ENCODE measurements at regions not wholly inside any gene's neighbourhood (a gene's known extent, or its start where the extent isn't known, plus 50 kb on each side); places are given as distances from the start of the nearest gene placed in this dataset.
"Not testable (repeated sequence)": the region's sequence is repeated elsewhere in the genome, so short reads cannot be mapped to it uniquely, and the experiment has no call there.

DNA sequence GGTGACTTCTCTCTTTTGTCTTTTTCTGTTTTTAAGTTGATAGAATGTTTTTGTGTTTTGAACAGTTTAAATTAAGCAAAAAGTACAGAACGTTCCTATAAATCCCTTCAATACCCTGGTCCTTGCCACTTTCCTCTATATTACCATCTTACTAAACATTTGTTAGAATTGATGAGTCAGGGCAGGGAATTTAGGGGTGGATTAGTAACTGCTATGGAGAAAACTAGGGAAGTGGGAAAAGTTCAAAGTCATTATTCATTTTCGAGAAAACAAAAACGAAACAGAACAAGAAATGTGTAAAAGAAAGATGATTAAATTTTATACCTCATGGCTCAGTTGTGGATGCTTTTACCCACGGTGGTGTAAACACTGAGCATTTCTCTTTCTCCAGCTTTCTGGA is 240.4 kb upstream of the SULF2 start:
- no peak for DNase-seq

- no peak for DNase-seq
These were observed 239.8 kb upstream of the SULF2 start for GRCh38 chr20:48025051-48025515.

DNA sequence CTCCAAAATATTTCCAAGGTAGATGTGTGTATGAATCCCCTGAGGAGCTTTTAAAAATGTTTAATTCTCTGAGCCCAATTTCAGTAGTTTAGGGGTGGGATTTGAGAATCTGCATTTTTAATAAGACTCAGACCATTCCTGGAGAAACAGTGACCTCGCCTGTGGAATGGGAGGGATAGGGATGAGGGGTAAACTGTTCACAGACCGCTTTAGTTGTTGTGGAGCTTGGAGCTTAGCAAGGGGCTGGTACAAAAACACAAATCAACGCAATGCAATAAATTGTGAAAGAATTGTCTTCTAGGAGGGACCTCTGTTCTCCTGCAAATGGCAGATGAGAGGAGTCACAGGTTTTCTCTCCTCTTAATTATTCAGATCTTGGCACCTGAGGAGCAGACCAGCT is 239.3 kb upstream of the SULF2 start:
- no peak for DNase-seq

GRCh38 chr20:48020696-48021095 is 235.4 kb upstream of the SULF2 start:
- DNase-seq = not testable (repeated sequence)

- DNase-seq = no peak
These were observed 234.7 kb upstream of the SULF2 start for GRCh38 chr20:48019940-48020339.

GRCh38 chr20:48019496-48019895 is 234.2 kb upstream of the SULF2 start:
- no peak for DNase-seq

DNA sequence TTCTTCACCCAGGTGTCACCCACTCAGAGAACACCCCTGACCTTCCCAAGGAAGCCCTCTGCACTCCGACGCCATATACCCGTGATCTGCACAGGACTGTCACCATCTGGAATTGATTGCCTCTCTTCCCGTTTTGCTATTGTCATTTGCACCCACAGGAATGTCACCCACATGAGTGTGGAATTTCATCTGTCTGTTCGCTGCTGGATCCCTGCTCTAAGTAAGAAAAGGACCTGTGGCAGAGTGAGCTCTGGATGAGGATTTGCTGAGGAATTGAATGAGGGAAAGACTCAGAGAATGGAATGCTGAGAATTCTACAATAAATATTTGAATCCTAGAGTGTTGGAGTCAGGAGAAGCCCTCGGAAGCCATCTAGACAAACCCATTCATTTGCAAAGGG is 233.6 kb upstream of the SULF2 start:
- DNase-seq = not testable (repeated sequence)

- DNase-seq = no peak
These were observed 232.7 kb upstream of the SULF2 start for GRCh38 chr20:48017992-48018391.

DNA sequence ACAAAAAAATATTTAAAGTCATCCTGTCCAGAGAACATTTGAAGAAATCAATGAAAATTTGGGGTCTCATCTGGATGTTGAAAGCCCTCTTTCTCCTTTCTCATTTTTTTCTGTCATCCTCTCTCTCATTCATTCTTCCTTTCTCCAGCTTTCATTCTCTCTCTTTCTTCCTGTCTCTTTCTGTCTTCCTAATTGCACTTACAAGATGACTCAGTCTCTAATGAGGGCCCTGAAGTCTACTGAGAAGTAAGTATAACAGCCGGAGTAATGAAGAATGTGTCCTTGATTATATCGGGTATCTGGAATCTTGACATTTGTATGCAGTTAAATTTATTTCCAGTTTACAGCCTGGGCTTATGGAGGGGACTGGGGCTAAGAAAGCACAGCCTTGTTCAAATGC is 232.2 kb upstream of the SULF2 start:
- DNase-seq = no peak

- DNase-seq = no peak
These were observed 230.9 kb upstream of the SULF2 start for GRCh38 chr20:48015943-48016723.

DNA sequence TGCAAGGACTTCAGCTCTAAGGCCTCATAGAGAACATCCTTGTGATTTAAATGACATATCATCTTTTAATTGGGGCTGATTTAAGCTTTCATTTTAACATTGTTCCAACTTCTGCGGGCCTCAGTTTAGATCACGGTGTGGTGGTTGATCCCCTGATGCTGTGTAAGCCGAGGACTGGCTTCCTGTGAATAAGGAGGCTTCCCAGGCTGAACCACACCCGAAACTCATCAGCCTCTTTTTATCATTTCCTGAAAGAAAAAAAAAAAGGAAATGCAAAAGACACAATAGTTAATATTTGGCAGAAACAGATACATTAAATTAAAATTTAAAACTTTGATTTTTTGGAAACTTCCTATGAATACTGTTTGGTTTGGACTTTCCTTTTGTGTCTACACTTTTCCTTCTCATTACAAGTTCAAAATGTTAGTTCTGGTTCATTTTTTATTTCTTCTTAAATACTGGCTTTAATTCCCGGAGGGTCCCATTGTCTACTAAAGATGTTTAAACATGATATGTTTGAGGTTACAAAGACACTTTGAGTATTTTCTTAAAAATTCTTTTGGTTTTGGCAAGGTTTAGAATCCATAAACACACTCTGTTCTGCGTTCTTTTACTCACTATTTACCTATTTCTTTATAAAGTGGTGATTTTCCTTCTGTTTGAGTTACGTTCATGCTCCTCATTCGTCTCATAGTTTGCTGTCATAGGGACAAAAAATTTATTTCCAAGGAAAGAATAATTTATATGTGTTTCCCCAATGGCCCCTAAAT is 230.0 kb upstream of the SULF2 start:
- DNase-seq = no peak

- DNase-seq = no peak
These were observed 227.2 kb upstream of the SULF2 start for GRCh38 chr20:48012401-48012974.

DNA sequence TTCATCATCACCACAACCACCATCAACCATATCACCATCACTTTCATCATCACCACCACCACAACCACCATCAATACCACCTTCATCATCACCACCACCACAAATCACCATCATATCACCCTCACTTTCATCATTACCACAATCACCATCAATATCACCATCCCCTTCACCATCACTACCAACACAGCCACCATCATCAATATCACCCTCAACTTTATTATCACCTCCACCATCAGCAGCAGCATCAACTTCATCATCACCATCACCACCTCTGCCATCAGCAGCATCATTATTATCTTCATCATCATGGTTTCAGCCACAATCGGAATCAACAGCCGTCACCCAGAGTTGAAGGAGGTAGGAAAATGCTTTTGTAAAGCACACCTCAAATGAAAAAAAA is 225.7 kb upstream of the SULF2 start:
- no peak for DNase-seq

DNA sequence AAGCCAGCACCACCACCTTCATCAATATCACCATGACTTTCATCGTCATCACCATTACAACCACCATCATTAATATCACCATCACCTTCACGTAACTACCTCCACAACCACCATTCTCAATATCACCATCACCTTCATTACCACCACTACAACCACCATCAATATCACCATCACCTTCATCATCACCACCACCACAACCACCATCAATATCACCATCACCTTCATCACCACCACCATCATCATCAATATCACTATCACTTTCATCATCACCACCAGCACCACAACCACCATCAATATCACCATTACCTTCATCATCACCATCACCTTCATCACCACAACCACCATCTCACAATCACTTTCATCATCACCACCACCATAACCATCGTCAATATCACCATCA is 225.3 kb upstream of the SULF2 start:
- DNase-seq = no peak

DNA sequence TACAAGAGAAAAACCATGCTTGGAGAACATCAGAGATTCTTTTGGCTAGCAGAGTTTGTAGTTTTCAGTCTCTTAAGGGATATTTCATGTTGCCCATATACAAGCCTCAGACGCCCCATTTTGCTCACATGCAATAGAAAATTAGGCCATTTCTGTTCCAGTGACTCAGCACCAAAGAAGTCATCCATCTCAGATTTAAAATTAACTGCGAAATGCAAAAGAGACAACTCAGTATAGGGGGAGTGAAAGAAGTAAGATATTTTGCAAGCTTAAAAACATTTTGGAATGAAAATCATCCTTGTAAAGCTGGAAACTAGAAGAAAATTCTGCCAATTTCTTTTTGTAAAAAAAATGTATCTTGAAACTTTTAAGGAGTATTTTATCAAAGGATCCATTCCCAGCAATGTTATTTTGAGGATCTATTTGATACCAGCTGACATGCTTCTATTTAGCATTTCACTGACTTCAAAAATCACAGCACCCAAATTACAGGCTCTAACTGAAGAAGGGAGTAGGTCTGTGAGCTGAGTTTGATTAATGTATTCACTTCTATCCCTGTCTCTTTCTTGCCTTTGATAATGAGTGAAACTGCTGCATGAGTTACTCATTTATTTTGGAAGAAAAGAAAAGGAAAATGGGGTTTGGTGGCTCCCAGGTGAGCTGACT is 223.7 kb upstream of the SULF2 start:
- DNase-seq = no peak

- no peak for DNase-seq
These were observed 222.1 kb upstream of the SULF2 start for GRCh38 chr20:48007351-48007750.

- DNase-seq = no peak
These were observed 221.0 kb upstream of the SULF2 start for GRCh38 chr20:48006036-48006833.

DNA sequence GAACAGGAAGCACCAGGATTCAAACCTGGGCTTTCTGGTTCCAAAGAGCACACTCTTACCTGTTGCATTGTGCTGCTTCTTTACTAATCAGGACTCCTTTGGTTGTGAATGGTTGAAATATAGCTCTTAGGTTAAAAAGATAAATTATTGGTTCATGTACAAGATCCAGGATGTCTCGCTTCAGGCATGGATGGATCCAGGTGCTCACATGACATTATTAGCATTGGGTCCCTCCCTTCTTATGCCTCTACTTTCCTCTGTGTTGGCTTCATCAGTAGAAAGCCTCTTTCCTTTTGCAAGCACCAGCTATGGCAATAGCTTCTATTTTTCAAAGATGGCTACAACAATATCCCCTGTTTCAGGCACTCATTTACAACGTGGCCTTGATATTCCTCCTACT is 217.7 kb upstream of the SULF2 start:
- no peak for DNase-seq

DNA sequence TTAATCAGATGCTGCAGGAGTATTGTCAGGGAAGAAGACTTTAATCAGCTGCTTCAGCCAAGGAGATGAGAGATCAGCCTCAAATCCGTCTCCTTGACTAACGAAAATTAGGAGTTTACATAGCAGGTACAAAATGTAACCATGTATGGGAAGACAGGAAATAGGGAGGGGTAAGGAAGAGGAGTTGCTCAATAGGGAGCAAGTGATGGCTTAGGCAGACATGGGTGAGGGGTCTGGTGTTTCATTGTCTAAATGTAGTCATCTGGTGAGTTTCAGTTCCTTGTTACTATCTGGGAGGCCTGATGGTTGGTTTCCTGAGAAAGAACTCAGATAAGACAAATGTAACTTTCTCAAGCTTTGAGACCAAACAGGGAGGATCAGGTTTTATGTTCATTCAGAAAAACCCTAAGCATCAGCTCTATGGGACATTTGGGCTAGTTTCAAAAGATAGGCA is 217.3 kb upstream of the SULF2 start:
- DNase-seq = no peak

DNA sequence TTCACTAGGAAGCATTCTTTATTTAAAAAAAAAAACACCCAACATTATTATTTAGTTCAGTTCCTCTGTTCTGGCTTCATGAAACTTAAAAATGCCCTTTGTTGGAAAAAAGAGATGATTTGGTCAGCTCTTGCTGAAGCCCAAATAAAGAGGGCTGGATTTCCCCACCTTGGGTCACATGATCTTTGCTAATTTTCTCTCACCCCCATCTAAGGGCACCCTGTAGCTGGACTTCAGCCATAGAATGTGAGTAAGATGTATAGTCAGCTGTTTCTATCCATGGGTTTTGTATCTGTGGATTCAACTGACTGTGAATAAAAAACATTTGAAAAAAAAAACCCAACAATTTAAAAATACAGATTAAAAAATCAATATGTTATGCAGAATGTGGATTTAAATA is 213.9 kb upstream of the SULF2 start:
- DNase-seq = no peak

- DNase-seq = no peak
These were observed 213.5 kb upstream of the SULF2 start for GRCh38 chr20:47998736-47999135.

- DNase-seq = no peak
These were observed 210.4 kb upstream of the SULF2 start for GRCh38 chr20:47995661-47996060.

All from stimulated activated naive CD4-positive, alpha-beta T cell (primary cell).